Thyroid gland (tissue), 4 donors: ENCODE measurements at regions not wholly inside any gene's neighbourhood (a gene's known extent, or its start where the extent isn't known, plus 50 kb on each side); places are given as distances from the start of the nearest gene placed in this dataset.
"Not testable (repeated sequence)": the region's sequence is repeated elsewhere in the genome, so short reads cannot be mapped to it uniquely, and the experiment has no call there.

ENCODE experiments used
- DNase-seq, 2 donors: peaks; one replicate each; pipeline ENCODE4 v3.0.0-alpha.2; 2019
- H3K27ac ChIP-seq, 3 donors: fragments of 200-600 bp; sonication (generic); 1 replicate in 2 of 3; 2 replicates in 1 of 3; pipeline ENCODE4 v1.5.1; 2016 to 2019; ENCODE audit warnings: mild to moderate bottlenecking in 1 of 3, moderate library complexity in 1 of 3
- H3K27me3 ChIP-seq: fragments of 200-600 bp; sonication (generic); one replicate; pipeline ENCODE4 v1.5.1; 2019
- H3K36me3 ChIP-seq, 2 donors: fragments of 200-600 bp; sonication (generic); one replicate each; pipeline ENCODE4 v1.5.1; 2016 to 2019
- H3K4me1 ChIP-seq, 2 donors: fragments of 200-600 bp; sonication (generic); one replicate each; pipeline ENCODE4 v1.5.1; 2017 to 2019
- H3K4me3 ChIP-seq, 3 donors: fragments of 200-600 bp; sonication (generic); replicated peaks in 1 of 3; 1 replicate in 2 of 3; 2 replicates in 1 of 3; pipeline ENCODE4 v1.5.1; 2016; ENCODE audit warnings: mild to moderate bottlenecking in 1 of 3
- H3K9me3 ChIP-seq: fragments of 200-600 bp; sonication (generic); one replicate; pipeline ENCODE4 v1.5.1; 2017
- POLR2A ChIP-seq, 2 donors: fragments of 450-650 bp; IDR thresholded peaks; one replicate each; pipeline ENCODE4 v1.6.1; 2017; ENCODE audit warnings: antibody characterized with exemption in 2 of 2, mild to moderate bottlenecking in 2 of 2, moderate library complexity in 1 of 2
- WGBS, 2 donors: methylation state at CpG; one replicate each; pipeline ENCODE4 v1.1.5; 2017; 5-methylcytosine and 5-hydroxymethylcytosine counted together
- intact Hi-C: fragments of 100-400 bp; cut with DNase I; formaldehyde crosslinking; loops from one replicate; pipeline ENCODE4 v1.15.1; 2023
- TF ChIP-seq, protein P1 (sequence below), 6 experiments: fragments of 200-600 bp in 3 of 6; fragments of 450-650 bp in 3 of 6; sonication (generic) in 3 of 6; IDR thresholded peaks; one replicate each; pipeline ENCODE4 v1.5.1; 2016 to 2019; ENCODE audit warnings: antibody characterized with exemption in 6 of 6, mild to moderate bottlenecking in 2 of 6, inconsistent platforms in 1 of 6, moderate library complexity in 1 of 6

DNA sequence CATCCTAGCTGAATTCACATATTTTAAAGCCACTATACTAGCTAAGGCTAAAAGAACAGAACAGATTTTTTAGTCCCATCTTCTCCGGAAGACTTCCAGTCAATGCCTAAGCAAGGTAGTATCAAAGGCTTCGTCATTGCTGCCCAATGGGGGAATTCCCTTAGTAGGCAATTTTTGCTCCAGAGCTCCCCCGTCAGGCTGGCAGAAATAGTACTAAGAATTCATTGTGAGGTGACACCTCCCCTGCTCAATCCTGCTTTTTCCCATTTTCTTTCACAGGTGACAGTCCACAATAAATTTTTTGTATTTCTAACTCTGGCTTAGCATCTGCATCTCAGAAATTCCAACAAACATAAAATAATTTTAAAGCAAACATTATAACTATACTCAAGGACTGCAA lies 52.8 kb upstream of the SRSF6 start:
- Histone ChIP-seq H3K27ac (no peak overlapping the region), H3K27me3 (no peaks in the 10 kb centered on the region), H3K4me3 (no peak overlapping the region), H3K4me1 (no peaks in the 10 kb centered on the region), H3K9me3 (no peaks in the 10 kb centered on the region), H3K36me3 (no peaks in the 10 kb centered on the region)
- TF ChIP-seq POLR2A (IDR thresholded peaks at IDR 0.05): no peak
- TF ChIP-seq, protein P1, sequence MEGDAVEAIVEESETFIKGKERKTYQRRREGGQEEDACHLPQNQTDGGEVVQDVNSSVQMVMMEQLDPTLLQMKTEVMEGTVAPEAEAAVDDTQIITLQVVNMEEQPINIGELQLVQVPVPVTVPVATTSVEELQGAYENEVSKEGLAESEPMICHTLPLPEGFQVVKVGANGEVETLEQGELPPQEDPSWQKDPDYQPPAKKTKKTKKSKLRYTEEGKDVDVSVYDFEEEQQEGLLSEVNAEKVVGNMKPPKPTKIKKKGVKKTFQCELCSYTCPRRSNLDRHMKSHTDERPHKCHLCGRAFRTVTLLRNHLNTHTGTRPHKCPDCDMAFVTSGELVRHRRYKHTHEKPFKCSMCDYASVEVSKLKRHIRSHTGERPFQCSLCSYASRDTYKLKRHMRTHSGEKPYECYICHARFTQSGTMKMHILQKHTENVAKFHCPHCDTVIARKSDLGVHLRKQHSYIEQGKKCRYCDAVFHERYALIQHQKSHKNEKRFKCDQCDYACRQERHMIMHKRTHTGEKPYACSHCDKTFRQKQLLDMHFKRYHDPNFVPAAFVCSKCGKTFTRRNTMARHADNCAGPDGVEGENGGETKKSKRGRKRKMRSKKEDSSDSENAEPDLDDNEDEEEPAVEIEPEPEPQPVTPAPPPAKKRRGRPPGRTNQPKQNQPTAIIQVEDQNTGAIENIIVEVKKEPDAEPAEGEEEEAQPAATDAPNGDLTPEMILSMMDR (IDR thresholded peaks at IDR 0.05): no peak
- intact Hi-C loops: no loop called here
- WGBS, 2 donors: 18 to 41% methylated on average over 3 of the region's 3 CpGs
- DNase-seq: no peak

DNA sequence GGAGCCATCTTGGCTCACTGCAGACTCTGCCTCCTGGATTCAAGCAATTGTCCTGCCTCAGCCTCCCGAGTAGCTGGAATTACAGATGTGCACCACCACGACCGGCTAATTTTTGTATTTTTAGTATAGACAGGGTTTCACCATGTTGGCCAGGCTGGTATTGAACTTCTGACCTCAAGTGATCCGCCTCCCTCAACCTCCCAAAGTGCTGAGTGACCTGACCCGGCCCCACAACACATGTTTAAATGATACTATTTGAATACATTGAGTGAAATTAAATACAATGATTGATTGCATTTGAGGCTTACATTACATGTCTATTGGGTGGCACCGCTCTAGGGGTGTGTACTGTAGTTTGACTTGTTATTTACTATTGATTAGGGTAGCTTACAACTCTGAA lies 56.8 kb upstream of the SRSF6 start:
- H3K4me1 ChIP-seq, H3K4me3 ChIP-seq, H3K36me3 ChIP-seq, DNase-seq, intact Hi-C loops, H3K9me3 ChIP-seq, H3K27me3 ChIP-seq, H3K27ac ChIP-seq: not testable (repeated sequence)
- WGBS, 2 donors: 88 to 93% methylated on average over 6 of the region's 6 CpGs

DNA sequence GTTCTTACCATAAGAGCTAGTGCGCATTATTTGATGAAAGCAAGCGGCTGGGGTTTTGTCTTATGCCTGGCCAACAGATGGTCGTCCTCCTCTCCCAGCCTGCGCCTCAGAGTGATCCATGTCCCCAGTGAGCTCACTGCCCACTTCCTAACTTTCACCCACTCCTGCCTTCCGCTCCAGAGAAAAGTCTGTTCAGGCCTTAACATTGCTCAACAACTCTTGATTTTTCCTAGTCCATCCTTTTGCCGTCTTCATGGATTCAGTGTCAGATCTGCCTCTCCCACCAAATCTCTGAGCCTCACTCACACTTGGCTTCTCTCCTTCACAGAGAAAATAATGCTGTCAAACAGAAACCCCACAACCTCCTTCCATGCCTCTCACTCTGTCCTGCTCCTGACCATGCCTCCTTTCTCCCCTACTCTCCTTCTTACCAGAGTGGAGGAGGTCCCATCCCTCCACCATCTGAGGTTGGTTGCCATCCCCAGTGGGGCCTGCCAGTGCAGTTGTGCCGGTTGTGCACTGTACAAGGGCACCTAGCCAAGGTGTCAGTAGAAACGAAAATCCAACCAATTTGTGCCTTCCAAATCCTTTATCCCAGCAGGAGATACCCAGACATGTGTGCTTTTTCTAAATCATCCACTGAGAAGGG lies 58.9 kb upstream of the SRSF6 start:
- intact Hi-C loops: no loop called here

DNA sequence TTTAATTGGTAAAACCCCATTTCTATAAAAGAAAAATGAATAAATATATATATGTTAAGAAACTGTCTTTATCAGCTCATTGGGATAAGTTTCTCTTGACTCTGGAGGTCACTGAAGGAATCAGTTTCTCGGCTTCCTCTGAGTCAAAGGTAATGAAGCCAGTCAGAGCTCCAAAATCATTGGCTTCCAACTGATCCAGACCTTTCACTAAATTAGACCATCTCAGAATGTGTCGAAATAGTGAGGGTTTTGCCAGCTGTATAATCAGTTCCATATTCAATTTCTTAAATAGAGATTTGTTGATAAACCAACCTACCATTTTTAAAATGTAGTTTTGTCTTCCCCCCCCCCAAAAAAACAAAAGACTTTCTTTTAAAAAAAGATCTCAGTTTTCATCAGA lies 60.5 kb upstream of the SRSF6 start:
- H3K27me3 ChIP-seq: no peaks in the 10 kb centered on the region
- 75 to 80% methylated on average over 2 of the region's 2 CpGs for WGBS, 2 donors
- DNase-seq: no peak
- intact Hi-C loops: no loop called here
- no peaks in the 10 kb centered on the region for H3K9me3 ChIP-seq
- H3K27ac ChIP-seq: no peak overlapping the region
- H3K4me1 ChIP-seq: no peaks in the 10 kb centered on the region
- TF ChIP-seq POLR2A (IDR thresholded peaks at IDR 0.05): no peak
- TF ChIP-seq, protein P1 (IDR thresholded peaks at IDR 0.05): no peak
- no peak overlapping the region for H3K4me3 ChIP-seq
- no peaks in the 10 kb centered on the region for H3K36me3 ChIP-seq

More for the DNA sequence above, 58.9 kb upstream of the SRSF6 start:
- Histone ChIP-seq H3K27ac (no peak overlapping the region), H3K4me1 (no peaks in the 10 kb centered on the region), H3K9me3 (no peaks in the 10 kb centered on the region), H3K4me3 (no peak overlapping the region), H3K27me3 (no peaks in the 10 kb centered on the region), H3K36me3 (no peaks in the 10 kb centered on the region)
- WGBS, 2 donors: 75 to 78% methylated on average over 8 of the region's 8 CpGs
- DNase-seq: no peak
- TF ChIP-seq, protein P1 (IDR thresholded peaks at IDR 0.05): no peak
- TF ChIP-seq POLR2A (IDR thresholded peaks at IDR 0.05): no peak

DNA sequence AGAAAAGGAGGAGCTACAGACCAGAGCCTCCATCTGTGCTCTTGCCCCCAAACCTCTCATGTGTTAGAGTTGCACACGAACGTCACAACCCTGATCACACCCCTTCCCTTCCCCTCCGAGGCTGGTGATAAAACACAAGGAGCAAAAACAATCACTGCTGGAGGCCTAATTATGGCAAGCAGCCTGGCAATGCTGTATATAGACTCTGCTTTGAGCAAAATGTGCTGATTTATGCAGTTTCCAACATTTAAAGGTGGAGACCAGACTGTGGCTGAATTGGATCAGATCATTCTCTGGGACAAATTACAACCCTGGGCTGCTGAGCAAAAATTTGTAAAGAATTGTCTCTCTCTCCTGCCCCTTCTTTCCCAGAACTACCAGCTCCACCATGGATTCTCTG lies 64.6 kb upstream of the SRSF6 start:
- H3K4me1 ChIP-seq: no peaks in the 10 kb centered on the region
- H3K27me3 ChIP-seq: no peaks in the 10 kb centered on the region
- no peaks in the 10 kb centered on the region for H3K36me3 ChIP-seq
- TF ChIP-seq POLR2A (IDR thresholded peaks at IDR 0.05): no peak
- TF ChIP-seq, protein P1 (IDR thresholded peaks at IDR 0.05): no peak
- WGBS, 2 donors: 56 to 67% methylated on average over 3 of the region's 3 CpGs
- H3K9me3 ChIP-seq: no peaks in the 10 kb centered on the region
- no peak for DNase-seq
- intact Hi-C loops: no loop called here
- no peak overlapping the region for H3K27ac ChIP-seq
- no peak overlapping the region for H3K4me3 ChIP-seq
